Neural progenitor cell (in vitro differentiated cells): ENCODE measurements at regions not wholly inside any gene's neighbourhood (a gene's known extent, or its start where the extent isn't known, plus 50 kb on each side); places are given as distances from the start of the nearest gene placed in this dataset.

ENCODE experiments used
- DNase-seq: peaks from one replicate; pipeline ENCODE4 v3.0.0-alpha.2; 2016; ENCODE audit warnings: low spot score
- H2AFZ ChIP-seq: fragments of 200-600 bp; sonication (generic); replicated peaks from 2 replicates; pipeline ENCODE4 v1.6.1; 2016; ENCODE audit warnings: antibody characterized with exemption
- H3F3A ChIP-seq: fragments of 200-600 bp; sonication (generic); 2 replicates; pipeline ENCODE4 v1.6.1; 2016; ENCODE audit warnings: antibody characterized with exemption, low read depth
- H3K27ac ChIP-seq: fragments of 200-600 bp; sonication (generic); 2 replicates; pipeline ENCODE4 v1.5.1; 2016; ENCODE audit warnings: mild to moderate bottlenecking
- H3K27me3 ChIP-seq: fragments of 200-600 bp; sonication (generic); 2 replicates; pipeline ENCODE4 v1.6.1; 2016; ENCODE audit warnings: mild to moderate bottlenecking, moderate library complexity
- H3K36me3 ChIP-seq: fragments of 200-600 bp; sonication (generic); 2 replicates; pipeline ENCODE4 v1.5.1; 2016
- H3K4me1 ChIP-seq: fragments of 200-600 bp; sonication (generic); 2 replicates; pipeline ENCODE4 v1.6.1; 2016; ENCODE audit warnings: mixed run types
- H3K4me2 ChIP-seq: fragments of 200-600 bp; sonication (generic); 2 replicates; pipeline ENCODE4 v1.6.1; 2016
- H3K4me3 ChIP-seq: fragments of 200-600 bp; sonication (generic); 2 replicates; pipeline ENCODE4 v1.5.1; 2016
- H3K79me2 ChIP-seq: fragments of 200-600 bp; sonication (generic); 2 replicates; pipeline ENCODE4 v1.6.1; 2016; ENCODE audit warnings: low read depth
- H3K9ac ChIP-seq: fragments of 200-600 bp; sonication (generic); 2 replicates; pipeline ENCODE4 v1.6.1; 2016
- H3K9me3 ChIP-seq: fragments of 200-600 bp; sonication (generic); 2 replicates; pipeline ENCODE4 v1.5.1; 2016; ENCODE audit warnings: low read depth
- H4K20me1 ChIP-seq: fragments of 200-600 bp; sonication (generic); 2 replicates; pipeline ENCODE4 v1.6.1; 2016; ENCODE audit warnings: low read depth
- H3K27ac Mint-ChIP-seq: 3 replicates; pipeline ENCODE4 v1.8.0; 2021; ENCODE audit warnings: mixed read lengths
- H3K27me3 Mint-ChIP-seq: 2 replicates; pipeline ENCODE4 v1.8.0; 2022; ENCODE audit warnings: low read depth, mild to moderate bottlenecking, inconsistent platforms, moderate library complexity, mixed read lengths; ENCODE audit not compliant: insufficient read depth
- H3K36me3 Mint-ChIP-seq: 3 replicates; pipeline ENCODE4 v1.8.0; 2021; ENCODE audit warnings: mixed read lengths
- H3K4me1 Mint-ChIP-seq: 3 replicates; pipeline ENCODE4 v1.8.0; 2021; ENCODE audit warnings: mixed read lengths
- H3K4me3 Mint-ChIP-seq: 3 replicates; pipeline ENCODE4 v1.8.0; 2021; ENCODE audit warnings: mild to moderate bottlenecking, moderate library complexity, mixed read lengths
- H3K9me3 Mint-ChIP-seq: 3 replicates; pipeline ENCODE4 v1.8.0; 2020; ENCODE audit warnings: mixed read lengths
- CTCF ChIP-seq: fragments of 200-600 bp; sonication (generic); IDR thresholded peaks from 2 replicates; pipeline ENCODE4 v1.5.1; 2017; ENCODE audit warnings: antibody characterized with exemption, mild to moderate bottlenecking
- EZH2 ChIP-seq: fragments of 200-600 bp; sonication (generic); IDR thresholded peaks from 2 replicates; pipeline ENCODE4 v1.6.1; 2017; ENCODE audit warnings: antibody characterized with exemption, mild to moderate bottlenecking, moderate library complexity
- EZH2phosphoT487 ChIP-seq: fragments of 200-600 bp; sonication (generic); IDR thresholded peaks from 2 replicates; pipeline ENCODE4 v1.6.1; 2017; ENCODE audit warnings: antibody characterized with exemption

GRCh38 chr5:88117546-88117945 lies 151.1 kb downstream of the TMEM161B start:
- no peak for DNase-seq
- H3K9me3 ChIP-seq = no peaks in the 10 kb centered on the region
- no peaks in the 10 kb centered on the region for H3K4me1 Mint-ChIP-seq
- H3K36me3 ChIP-seq = no peaks in the 10 kb centered on the region
- no peaks in the 10 kb centered on the region for H3K79me2 ChIP-seq
- H3K9ac ChIP-seq = no peak overlapping the region
- H3K27ac Mint-ChIP-seq = no peak overlapping the region
- H3K27me3 Mint-ChIP-seq = peaks cover 8% of the 10 kb centered on the region
- H3K9me3 Mint-ChIP-seq = peaks cover 7% of the 10 kb centered on the region
- H2AFZ ChIP-seq = no peak overlapping the region
- H3K4me3 Mint-ChIP-seq = no peak overlapping the region
- no peak overlapping the region for H3K4me2 ChIP-seq
- no peaks in the 10 kb centered on the region for H4K20me1 ChIP-seq
- no peaks in the 10 kb centered on the region for H3K4me1 ChIP-seq
- no peak overlapping the region for H3K4me3 ChIP-seq
- no peaks in the 10 kb centered on the region for H3F3A ChIP-seq
- no peak overlapping the region for H3K27ac ChIP-seq
- no peaks in the 10 kb centered on the region for H3K36me3 Mint-ChIP-seq
- H3K27me3 ChIP-seq = no peaks in the 10 kb centered on the region
- TF ChIP-seq CTCF (no peak), EZH2 (no peak), EZH2phosphoT487 (no peak)

- H3F3A ChIP-seq = no peaks in the 10 kb centered on the region
- no peak overlapping the region for H3K4me3 ChIP-seq
- no peaks in the 10 kb centered on the region for H3K79me2 ChIP-seq
- no peaks in the 10 kb centered on the region for H3K27me3 ChIP-seq
- Mint-ChIP-seq H3K4me3 (no peak overlapping the region), H3K27me3 (peaks cover 5% of the 10 kb centered on the region), H3K27ac (no peak overlapping the region), H3K36me3 (no peaks in the 10 kb centered on the region), H3K4me1 (no peaks in the 10 kb centered on the region), H3K9me3 (peaks cover 2% of the 10 kb centered on the region)
- H3K4me1 ChIP-seq = no peaks in the 10 kb centered on the region
- H2AFZ ChIP-seq = no peak overlapping the region
- H4K20me1 ChIP-seq = no peaks in the 10 kb centered on the region
- H3K9me3 ChIP-seq = no peaks in the 10 kb centered on the region
- DNase-seq = no peak
- no peaks in the 10 kb centered on the region for H3K36me3 ChIP-seq
- no peak overlapping the region for H3K4me2 ChIP-seq
- H3K27ac ChIP-seq = no peak overlapping the region
- no peak for TF ChIP-seq CTCF
- no peak for TF ChIP-seq EZH2phosphoT487
- no peak for TF ChIP-seq EZH2
- H3K9ac ChIP-seq = no peak overlapping the region
These were observed 152.2 kb downstream of the TMEM161B start for GRCh38 chr5:88116396-88116795.

- no peak overlapping the region for H3K4me2 ChIP-seq
These were observed 153.4 kb downstream of the TMEM161B start for GRCh38 chr5:88115211-88115610.

More at GRCh38 chr5:88115211-88115610, 153.4 kb downstream of the TMEM161B start:
- H3K9ac ChIP-seq = no peak overlapping the region
- TF ChIP-seq EZH2 (no peak), EZH2phosphoT487 (no peak), CTCF (no peak)
- H3K27me3 ChIP-seq = no peaks in the 10 kb centered on the region
- no peak overlapping the region for H2AFZ ChIP-seq
- no peak overlapping the region for H3K27ac Mint-ChIP-seq
- no peaks in the 10 kb centered on the region for H3K4me1 Mint-ChIP-seq
- H3K4me1 ChIP-seq = peaks cover 4% of the 10 kb centered on the region
- DNase-seq = no peak
- no peaks in the 10 kb centered on the region for H3F3A ChIP-seq
- H3K4me3 Mint-ChIP-seq = no peak overlapping the region
- H3K9me3 ChIP-seq = no peaks in the 10 kb centered on the region
- H3K9me3 Mint-ChIP-seq = no peaks in the 10 kb centered on the region
- H3K79me2 ChIP-seq = no peaks in the 10 kb centered on the region
- no peak overlapping the region for H3K4me3 ChIP-seq
- no peaks in the 10 kb centered on the region for H4K20me1 ChIP-seq
- H3K36me3 Mint-ChIP-seq = no peaks in the 10 kb centered on the region
- H3K27ac ChIP-seq = no peak overlapping the region
- no peaks in the 10 kb centered on the region for H3K36me3 ChIP-seq
- peaks cover 3% of the 10 kb centered on the region for H3K27me3 Mint-ChIP-seq
